Activated CD8-positive, alpha-beta memory T cell treated with anti-CD3 and anti-CD28 coated beads, Interleukin-2, amount 10 ng/mL, durations not matched to agents 7 days and 5 days (primary cell): ENCODE measurements at regions not wholly inside any gene's neighbourhood (a gene's known extent, or its start where the extent isn't known, plus 50 kb on each side); places are given as distances from the start of the nearest gene placed in this dataset.
"Not testable (repeated sequence)": the region's sequence is repeated elsewhere in the genome, so short reads cannot be mapped to it uniquely, and the experiment has no call there.

ENCODE experiments used
- ATAC-seq: fragments of 150-1000 bp; cut with Tn5 transposase; one replicate; pipeline ENCODE4 v1.10.0; 2021; ENCODE audit warnings: moderate library complexity
- CTCF ChIA-PET: fragments of 350-600 bp; sonication (Branson Sonifier 250); formaldehyde crosslinking; loops from one replicate; lab custom pipeline; 2021; ENCODE audit warnings: antibody characterized with exemption; lab: Charles Lee
- DNase-seq: peaks from one replicate; pipeline ENCODE4 v3.0.0-alpha.2; 2020
- H3K27ac Mint-ChIP-seq: one replicate; pipeline ENCODE4 v1.8.0; 2021; ENCODE audit warnings: mild to moderate bottlenecking, mixed read lengths
- H3K27me3 Mint-ChIP-seq: one replicate; pipeline ENCODE4 v1.8.0; 2021; ENCODE audit warnings: mixed read lengths
- H3K36me3 Mint-ChIP-seq: one replicate; pipeline ENCODE4 v1.8.0; 2021; ENCODE audit warnings: mild to moderate bottlenecking, mixed read lengths
- H3K4me1 Mint-ChIP-seq: one replicate; pipeline ENCODE4 v1.8.0; 2021; ENCODE audit warnings: mixed read lengths
- H3K4me3 Mint-ChIP-seq: one replicate; pipeline ENCODE4 v1.8.0; 2021; ENCODE audit warnings: mild to moderate bottlenecking, moderate library complexity, mixed read lengths
- H3K9me3 Mint-ChIP-seq: one replicate; pipeline ENCODE4 v1.8.0; 2022; ENCODE audit warnings: low read depth, mixed read lengths

- H3K27me3 Mint-ChIP-seq = no peaks in the 10 kb centered on the region
- CTCF ChIA-PET = no interaction called here
- ATAC-seq = no peak
- no peaks in the 10 kb centered on the region for H3K4me1 Mint-ChIP-seq
- DNase-seq = no peak
- peaks cover under 1% of the 10 kb centered on the region for H3K9me3 Mint-ChIP-seq
- no peak overlapping the region for H3K4me3 Mint-ChIP-seq
- H3K36me3 Mint-ChIP-seq = no peaks in the 10 kb centered on the region
- H3K27ac Mint-ChIP-seq = no peak overlapping the region
Observed at GRCh38 chr7:136496551-136496950, 371.9 kb upstream of the CHRM2 start.

GRCh38 chr7:136495081-136495480, 373.4 kb upstream of the CHRM2 start:
- Mint-ChIP-seq H3K27ac (no peak overlapping the region), H3K4me1 (no peaks in the 10 kb centered on the region), H3K9me3 (no peaks in the 10 kb centered on the region), H3K36me3 (no peaks in the 10 kb centered on the region), H3K4me3 (no peak overlapping the region), H3K27me3 (no peaks in the 10 kb centered on the region)
- DNase-seq (no peak), ATAC-seq (no peak)
- CTCF ChIA-PET = no interaction called here

- no peaks in the 10 kb centered on the region for H3K4me1 Mint-ChIP-seq
- no peaks in the 10 kb centered on the region for H3K36me3 Mint-ChIP-seq
- DNase-seq = no peak
- ATAC-seq = no peak
- no peaks in the 10 kb centered on the region for H3K9me3 Mint-ChIP-seq
- no peak overlapping the region for H3K4me3 Mint-ChIP-seq
- no peak overlapping the region for H3K27ac Mint-ChIP-seq
- CTCF ChIA-PET = no interaction called here
- no peaks in the 10 kb centered on the region for H3K27me3 Mint-ChIP-seq
Observed at GRCh38 chr7:136492366-136492765, 376.1 kb upstream of the CHRM2 start.

- CTCF ChIA-PET = no interaction called here
- no peak overlapping the region for H3K27ac Mint-ChIP-seq
- ATAC-seq (no peak), DNase-seq (no peak)
- H3K36me3 Mint-ChIP-seq = no peaks in the 10 kb centered on the region
- no peaks in the 10 kb centered on the region for H3K27me3 Mint-ChIP-seq
- H3K4me3 Mint-ChIP-seq = no peak overlapping the region
- no peaks in the 10 kb centered on the region for H3K9me3 Mint-ChIP-seq
- H3K4me1 Mint-ChIP-seq = no peaks in the 10 kb centered on the region
Observed at GRCh38 chr7:136489808-136490207, 378.6 kb upstream of the CHRM2 start.

GRCh38 chr7:136480901-136481300, 387.6 kb upstream of the CHRM2 start:
- Mint-ChIP-seq H3K27ac (no peak overlapping the region), H3K9me3 (peaks cover 3% of the 10 kb centered on the region), H3K4me1 (no peaks in the 10 kb centered on the region), H3K36me3 (no peaks in the 10 kb centered on the region), H3K4me3 (no peak overlapping the region), H3K27me3 (no peaks in the 10 kb centered on the region)
- no peak for ATAC-seq
- CTCF ChIA-PET = no interaction called here
- no peak for DNase-seq

- Mint-ChIP-seq H3K27me3 (no peaks in the 10 kb centered on the region), H3K27ac (no peak overlapping the region), H3K4me1 (no peaks in the 10 kb centered on the region), H3K36me3 (no peaks in the 10 kb centered on the region), H3K9me3 (peaks cover 3% of the 10 kb centered on the region), H3K4me3 (no peak overlapping the region)
- DNase-seq (no peak), ATAC-seq (no peak)
- CTCF ChIA-PET = no interaction called here
Observed at GRCh38 chr7:136479922-136480321, 388.5 kb upstream of the CHRM2 start.

- Mint-ChIP-seq H3K9me3 (peaks cover 11% of the 10 kb centered on the region), H3K4me3 (no peak overlapping the region), H3K4me1 (no peaks in the 10 kb centered on the region), H3K36me3 (no peaks in the 10 kb centered on the region), H3K27ac (no peak overlapping the region), H3K27me3 (no peaks in the 10 kb centered on the region)
- DNase-seq = no peak
- no peak for ATAC-seq
- CTCF ChIA-PET = no interaction called here
Observed at GRCh38 chr7:136470179-136470578, 398.3 kb upstream of the CHRM2 start.

- Mint-ChIP-seq H3K27ac (no peak overlapping the region), H3K4me3 (no peak overlapping the region), H3K9me3 (peaks cover 10% of the 10 kb centered on the region), H3K27me3 (no peaks in the 10 kb centered on the region), H3K36me3 (no peaks in the 10 kb centered on the region), H3K4me1 (no peaks in the 10 kb centered on the region)
- ATAC-seq = no peak
- no peak for DNase-seq
- CTCF ChIA-PET = no interaction called here
Observed at GRCh38 chr7:136452949-136453348, 415.5 kb upstream of the CHRM2 start.

- Mint-ChIP-seq H3K27ac (no peak overlapping the region), H3K4me3 (no peak overlapping the region), H3K9me3 (peaks cover 6% of the 10 kb centered on the region), H3K27me3 (no peaks in the 10 kb centered on the region), H3K4me1 (no peaks in the 10 kb centered on the region), H3K36me3 (no peaks in the 10 kb centered on the region)
- ATAC-seq (no peak), DNase-seq (no peak)
- CTCF ChIA-PET = no interaction called here
Observed at GRCh38 chr7:136446751-136447150, 421.7 kb upstream of the CHRM2 start.

- DNase-seq = no peak
- Mint-ChIP-seq H3K27ac (no peak overlapping the region), H3K4me1 (no peaks in the 10 kb centered on the region), H3K36me3 (no peaks in the 10 kb centered on the region), H3K27me3 (no peaks in the 10 kb centered on the region), H3K9me3 (peaks cover 4% of the 10 kb centered on the region), H3K4me3 (no peak overlapping the region)
- ATAC-seq = no peak
- CTCF ChIA-PET = no interaction called here
Observed at GRCh38 chr7:136441835-136442234, 426.6 kb upstream of the CHRM2 start.

- H3K9me3 Mint-ChIP-seq, H3K27me3 Mint-ChIP-seq, DNase-seq, H3K36me3 Mint-ChIP-seq, CTCF ChIA-PET, H3K4me1 Mint-ChIP-seq, ATAC-seq, H3K4me3 Mint-ChIP-seq, H3K27ac Mint-ChIP-seq: not testable (repeated sequence)
Observed at GRCh38 chr7:136431736-136432135, 436.7 kb upstream of the CHRM2 start.

GRCh38 chr7:136424058-136424457, 444.4 kb upstream of the CHRM2 start:
- no peak for ATAC-seq
- peaks cover 7% of the 10 kb centered on the region for H3K9me3 Mint-ChIP-seq
- CTCF ChIA-PET = no interaction called here
- H3K27me3 Mint-ChIP-seq = no peaks in the 10 kb centered on the region
- H3K27ac Mint-ChIP-seq = no peak overlapping the region
- H3K36me3 Mint-ChIP-seq = no peaks in the 10 kb centered on the region
- H3K4me1 Mint-ChIP-seq = no peaks in the 10 kb centered on the region
- no peak for DNase-seq
- no peak overlapping the region for H3K4me3 Mint-ChIP-seq

- H3K27ac Mint-ChIP-seq, H3K9me3 Mint-ChIP-seq, H3K4me3 Mint-ChIP-seq, ATAC-seq, DNase-seq, CTCF ChIA-PET, H3K4me1 Mint-ChIP-seq, H3K27me3 Mint-ChIP-seq, H3K36me3 Mint-ChIP-seq: not testable (repeated sequence)
Observed at GRCh38 chr7:136419740-136420139, 442.6 kb upstream of the MTPN start.

- Mint-ChIP-seq H3K27ac (no peak overlapping the region), H3K4me1 (no peaks in the 10 kb centered on the region), H3K27me3 (no peaks in the 10 kb centered on the region), H3K4me3 (no peak overlapping the region), H3K9me3 (no peaks in the 10 kb centered on the region), H3K36me3 (no peaks in the 10 kb centered on the region)
- DNase-seq = no peak
- ATAC-seq = no peak
- CTCF ChIA-PET = interaction anchor here (0.7 kb wide), 1 partner anchor 1335 kb away, joined by 3 read pairs; no protein-coding TSS in a partner anchor
Observed at GRCh38 chr7:136412952-136413351, 435.8 kb upstream of the MTPN start.
